ENCODE measurements at regions not wholly inside any gene's neighbourhood (a gene's known extent, or its start where the extent isn't known, plus 50 kb on each side); places are given as distances from the start of the nearest gene placed in this dataset.

DNA sequence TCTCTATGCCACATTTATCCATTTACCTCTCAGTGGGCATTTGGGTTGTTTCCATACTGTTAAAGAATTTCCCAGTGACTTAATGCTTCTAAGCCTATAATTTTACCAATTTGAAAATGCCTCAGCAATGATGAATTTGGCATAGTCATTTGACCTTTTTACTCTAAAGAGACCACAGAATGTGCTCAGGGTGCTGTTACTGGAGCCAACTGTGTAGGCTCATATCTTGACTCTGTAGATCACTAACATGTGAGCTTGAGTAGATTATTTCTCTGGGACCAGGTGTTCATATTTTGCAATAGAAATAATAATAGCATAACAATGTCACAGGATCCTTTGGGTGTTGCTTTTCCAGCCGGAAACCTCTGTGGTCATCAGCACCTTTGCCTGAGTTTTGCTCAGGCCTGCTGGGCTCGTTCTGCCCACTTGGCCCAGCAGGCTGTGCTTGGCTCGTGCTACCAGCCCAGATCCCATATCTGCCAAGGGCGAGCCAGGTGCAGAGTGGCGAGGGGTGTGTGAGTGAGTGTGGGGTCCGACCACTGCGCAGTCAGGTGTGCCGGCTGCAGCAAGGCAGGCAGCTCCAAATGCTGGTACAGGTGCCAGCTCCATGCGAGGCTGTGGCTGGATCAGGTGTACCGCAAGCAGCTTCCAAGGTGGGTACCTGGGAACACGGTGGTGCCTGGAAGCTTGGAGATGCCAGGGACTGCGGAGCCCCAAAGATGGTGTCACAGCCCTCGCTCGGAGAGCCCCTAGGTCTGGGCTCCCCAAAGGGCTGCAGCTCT lies 70.6 kb upstream of the ANK2 start:
- Mint-ChIP-seq H3K27ac (no peak overlapping the region), H3K4me1 (ENCODE audit: low read depth) (no peaks in the 10 kb centered on the region), H3K27me3 (ENCODE audit: low read depth) (no peaks in the 10 kb centered on the region), H3K4me3 (ENCODE audit: low read depth) (no peak overlapping the region), H3K9me3 (no peaks in the 10 kb centered on the region), H3K36me3 (ENCODE audit: low read depth) (no peaks in the 10 kb centered on the region)
- no peak for DNase-seq (ENCODE audit: low spot score)
- intact Hi-C loops (cut with micrococcal nuclease), result no loop called here

DNA sequence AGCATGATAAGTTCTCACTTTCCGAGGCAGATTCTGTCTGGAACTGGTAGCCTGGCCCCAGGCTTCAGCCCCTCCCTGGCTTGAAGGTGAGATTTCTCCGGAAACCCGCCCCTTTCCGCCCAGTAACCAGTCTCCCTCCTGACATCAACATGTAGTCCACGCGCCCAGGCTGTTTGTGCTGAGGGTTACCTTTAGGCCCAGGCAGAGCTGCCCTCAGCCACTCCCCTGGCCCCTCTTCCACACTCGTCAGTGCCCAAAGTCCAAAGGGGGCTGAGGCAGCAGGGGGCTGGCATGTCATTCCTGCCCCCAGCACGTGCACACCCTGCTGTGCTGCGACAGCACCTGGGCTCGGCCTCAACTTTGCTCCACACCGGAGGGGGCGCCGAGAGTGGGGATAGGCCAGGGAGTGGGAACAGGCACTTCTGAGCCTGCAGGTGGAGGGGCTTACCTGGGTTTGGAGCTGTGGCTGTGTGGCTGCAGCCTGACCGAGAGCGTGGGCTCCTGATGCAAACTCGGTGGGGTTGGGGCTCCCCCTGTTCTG lies 69.5 kb upstream of the ANK2 start:
- H3K9me3 Mint-ChIP-seq, result no peaks in the 10 kb centered on the region
- no peaks in the 10 kb centered on the region for H3K36me3 Mint-ChIP-seq (ENCODE audit: low read depth)

DNA sequence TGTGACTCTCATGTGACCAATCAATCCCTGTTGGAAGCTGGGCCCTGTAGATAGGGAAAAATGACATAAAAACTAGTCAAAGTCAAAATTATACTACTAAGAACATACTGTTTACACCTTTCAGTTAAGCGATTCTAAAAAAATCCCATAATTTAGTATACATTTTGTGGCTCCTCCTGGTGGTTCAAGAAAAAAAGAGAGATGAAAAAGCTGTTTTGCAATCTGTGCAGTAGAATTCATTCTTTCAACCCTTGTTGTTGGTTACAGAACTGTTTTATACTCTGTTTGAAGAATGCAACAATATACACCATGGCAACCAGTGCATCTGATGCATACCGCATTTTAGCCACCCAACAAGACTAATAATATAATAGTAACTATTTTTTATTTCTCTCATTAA lies 66.8 kb upstream of the ANK2 start:
- no peak overlapping the region for H3K27ac Mint-ChIP-seq
- no peaks in the 10 kb centered on the region for H3K4me1 Mint-ChIP-seq (ENCODE audit: low read depth)
- no peak overlapping the region for H3K4me3 Mint-ChIP-seq (ENCODE audit: low read depth)
- H3K9me3 Mint-ChIP-seq, result no peaks in the 10 kb centered on the region
- intact Hi-C loops (cut with micrococcal nuclease), result no loop called here
- H3K36me3 Mint-ChIP-seq (ENCODE audit: low read depth), result no peaks in the 10 kb centered on the region
- DNase-seq (ENCODE audit: low spot score), result no peak
- H3K27me3 Mint-ChIP-seq (ENCODE audit: low read depth), result no peaks in the 10 kb centered on the region

More for the DNA sequence above, 69.5 kb upstream of the ANK2 start:
- Mint-ChIP-seq H3K27me3 (ENCODE audit: low read depth) (no peaks in the 10 kb centered on the region), H3K4me1 (ENCODE audit: low read depth) (no peaks in the 10 kb centered on the region), H3K27ac (no peak overlapping the region), H3K4me3 (ENCODE audit: low read depth) (no peak overlapping the region)
- DNase-seq (ENCODE audit: low spot score), result no peak
- intact Hi-C loops (cut with micrococcal nuclease), result no loop called here

DNA sequence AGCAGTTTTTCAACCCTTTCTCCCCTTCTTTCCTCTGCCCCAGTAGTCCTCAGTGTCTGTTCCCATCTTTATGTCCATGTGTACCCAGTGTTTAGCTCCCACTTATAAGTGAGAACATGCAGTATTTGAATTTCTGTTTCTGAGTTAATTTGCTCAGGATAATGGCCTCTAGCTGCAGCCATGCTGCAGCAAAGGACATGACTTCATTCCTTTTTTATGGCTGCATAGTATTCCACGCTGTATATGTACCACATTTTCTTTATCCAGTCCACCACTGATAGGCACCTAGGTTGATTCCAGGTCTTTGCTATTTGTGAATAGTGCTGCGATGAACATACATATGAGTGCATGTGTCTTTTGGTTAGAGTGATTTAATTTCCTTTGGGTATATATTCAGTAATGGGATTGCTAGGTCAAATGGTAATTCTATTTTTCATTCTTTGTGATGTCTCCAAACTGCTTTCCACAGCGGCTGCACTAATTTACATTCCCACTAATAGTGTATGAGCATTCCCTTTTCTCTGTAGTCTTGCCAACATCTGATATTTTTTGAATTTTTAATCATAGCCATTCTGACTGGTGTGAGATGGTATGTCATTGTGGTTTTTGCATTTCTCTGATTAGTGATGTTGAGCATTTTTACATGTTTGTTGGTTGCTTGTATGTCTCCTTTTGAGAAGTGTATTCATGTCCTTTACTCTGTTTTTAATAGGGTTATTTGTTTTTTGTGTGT lies 54.6 kb upstream of the ANK2 start:
- no peak overlapping the region for H3K27ac Mint-ChIP-seq
- H3K4me1 Mint-ChIP-seq (ENCODE audit: low read depth), result no peaks in the 10 kb centered on the region
- H3K4me3 Mint-ChIP-seq (ENCODE audit: low read depth), result no peak overlapping the region
- H3K9me3 Mint-ChIP-seq, result no peaks in the 10 kb centered on the region
- DNase-seq (ENCODE audit: low spot score), result no peak
- no peaks in the 10 kb centered on the region for H3K36me3 Mint-ChIP-seq (ENCODE audit: low read depth)
- no peaks in the 10 kb centered on the region for H3K27me3 Mint-ChIP-seq (ENCODE audit: low read depth)
- intact Hi-C loops (cut with micrococcal nuclease), result no loop called here

Measured in activated T-helper 2 cell treated with anti-CD3 and anti-CD28 coated beads, Interferon-gamma antibody, Interleukin-2, Interleukin-4, amounts not matched to agents 10 μg/mL and 5 μg/mL and 100 μg/mL, durations not matched to agents 14 hours and 24 hours and 36 hours (primary cell).